ENCODE measurements at regions not wholly inside any gene's neighbourhood (a gene's known extent, or its start where the extent isn't known, plus 50 kb on each side); places are given as distances from the start of the nearest gene placed in this dataset.

- DNase-seq: no peak
Measured at GRCh38 chr3:110708156-110708555, 363.5 kb upstream of the NECTIN3 start.

- DNase-seq: no peak
Measured at GRCh38 chr3:110710156-110710555, 361.5 kb upstream of the NECTIN3 start.

- DNase-seq: no peak
Measured at GRCh38 chr3:110710603-110711002, 361.0 kb upstream of the NECTIN3 start.

- no peak for DNase-seq
Measured at GRCh38 chr3:110711130-110711832, 360.3 kb upstream of the NECTIN3 start.

GRCh38 chr3:110711851-110712516 is 359.6 kb upstream of the NECTIN3 start:
- DNase-seq: no peak

GRCh38 chr3:110727056-110727455 is 344.6 kb upstream of the NECTIN3 start:
- DNase-seq: no peak

GRCh38 chr3:110731148-110731547 is 340.5 kb upstream of the NECTIN3 start:
- DNase-seq: no peak

- no peak for DNase-seq
Measured at GRCh38 chr3:110732420-110732819, 339.2 kb upstream of the NECTIN3 start.

- DNase-seq: no peak
Measured at GRCh38 chr3:110733045-110733444, 338.6 kb upstream of the NECTIN3 start.

- DNase-seq: no peak
Measured at GRCh38 chr3:110734524-110734923, 337.1 kb upstream of the NECTIN3 start.

- no peak for DNase-seq
Measured at GRCh38 chr3:110736332-110736731, 335.3 kb upstream of the NECTIN3 start.

GRCh38 chr3:110738531-110738930 is 333.1 kb upstream of the NECTIN3 start:
- no peak for DNase-seq

GRCh38 chr3:110741891-110742290 is 329.7 kb upstream of the NECTIN3 start:
- no peak for DNase-seq

- DNase-seq: no peak
Measured at GRCh38 chr3:110743202-110743601, 328.4 kb upstream of the NECTIN3 start.

GRCh38 chr3:110743984-110744383 is 327.6 kb upstream of the NECTIN3 start:
- DNase-seq: no peak

GRCh38 chr3:110744723-110745122 is 326.9 kb upstream of the NECTIN3 start:
- no peak for DNase-seq

GRCh38 chr3:110749006-110749405 is 322.6 kb upstream of the NECTIN3 start:
- no peak for DNase-seq

GRCh38 chr3:110750201-110750600 is 321.4 kb upstream of the NECTIN3 start:
- DNase-seq: no peak

GRCh38 chr3:110752307-110752706 is 319.3 kb upstream of the NECTIN3 start:
- DNase-seq: no peak

- DNase-seq: no peak
Measured at GRCh38 chr3:110753516-110753915, 318.1 kb upstream of the NECTIN3 start.

GRCh38 chr3:110754212-110754916 is 317.3 kb upstream of the NECTIN3 start:
- DNase-seq: no peak

- DNase-seq: no peak
Measured at GRCh38 chr3:110755345-110755744, 316.3 kb upstream of the NECTIN3 start.

- no peak for DNase-seq
Measured at GRCh38 chr3:110756705-110757104, 314.9 kb upstream of the NECTIN3 start.

- DNase-seq: no peak
Measured at GRCh38 chr3:110758208-110758607, 313.4 kb upstream of the NECTIN3 start.

Data from C1 segment of cervical spinal cord (tissue), 14 donors.